ENCODE measurements at regions not wholly inside any gene's neighbourhood (a gene's known extent, or its start where the extent isn't known, plus 50 kb on each side); places are given as distances from the start of the nearest gene placed in this dataset.
A peak's percentile ranks its signal among the peaks of the same experiment; 100 is the strongest.

GRCh38 chr6:15121977-15122550 is 123.8 kb upstream of the JARID2 start:
- TF ChIP-seq, protein P1, sequence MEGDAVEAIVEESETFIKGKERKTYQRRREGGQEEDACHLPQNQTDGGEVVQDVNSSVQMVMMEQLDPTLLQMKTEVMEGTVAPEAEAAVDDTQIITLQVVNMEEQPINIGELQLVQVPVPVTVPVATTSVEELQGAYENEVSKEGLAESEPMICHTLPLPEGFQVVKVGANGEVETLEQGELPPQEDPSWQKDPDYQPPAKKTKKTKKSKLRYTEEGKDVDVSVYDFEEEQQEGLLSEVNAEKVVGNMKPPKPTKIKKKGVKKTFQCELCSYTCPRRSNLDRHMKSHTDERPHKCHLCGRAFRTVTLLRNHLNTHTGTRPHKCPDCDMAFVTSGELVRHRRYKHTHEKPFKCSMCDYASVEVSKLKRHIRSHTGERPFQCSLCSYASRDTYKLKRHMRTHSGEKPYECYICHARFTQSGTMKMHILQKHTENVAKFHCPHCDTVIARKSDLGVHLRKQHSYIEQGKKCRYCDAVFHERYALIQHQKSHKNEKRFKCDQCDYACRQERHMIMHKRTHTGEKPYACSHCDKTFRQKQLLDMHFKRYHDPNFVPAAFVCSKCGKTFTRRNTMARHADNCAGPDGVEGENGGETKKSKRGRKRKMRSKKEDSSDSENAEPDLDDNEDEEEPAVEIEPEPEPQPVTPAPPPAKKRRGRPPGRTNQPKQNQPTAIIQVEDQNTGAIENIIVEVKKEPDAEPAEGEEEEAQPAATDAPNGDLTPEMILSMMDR (IDR thresholded peaks at IDR 0.05; ENCODE audit: insufficient read depth, low read depth, low read length, missing control alignments), result no peak
- DNase-seq (ENCODE audit: low read depth), result no peak
- H3K4me3 ChIP-seq (ENCODE audit: low read length), result no peak overlapping the region

DNA sequence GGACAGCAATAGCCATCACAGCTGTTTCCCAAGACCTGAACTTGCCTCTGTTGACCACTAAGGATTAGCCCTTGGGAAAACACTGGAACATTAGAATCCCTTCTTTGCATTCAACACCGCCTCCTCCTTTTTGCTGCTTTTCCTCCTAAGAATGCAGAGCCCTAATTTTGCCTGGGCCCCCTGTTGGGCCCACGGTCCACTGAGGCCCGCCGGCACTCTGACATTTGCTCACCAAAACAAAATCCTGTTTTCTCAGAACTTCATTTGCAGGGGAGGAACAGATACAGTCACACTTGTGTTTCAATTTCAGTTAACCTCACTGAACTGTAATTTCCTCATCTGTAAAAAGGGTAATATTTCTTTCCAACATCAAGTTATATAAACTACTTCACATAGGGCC is 116.0 kb upstream of the JARID2 start:
- H3K4me3 ChIP-seq (ENCODE audit: low read length), result no peak overlapping the region
- no peak for DNase-seq (ENCODE audit: low read depth)
- TF ChIP-seq, protein P1 (IDR thresholded peaks at IDR 0.05; ENCODE audit: insufficient read depth, low read depth, low read length, missing control alignments), result no peak

GRCh38 chr6:15131234-15131633 is 114.6 kb upstream of the JARID2 start:
- no peak overlapping the region for H3K4me3 ChIP-seq (ENCODE audit: low read length)
- TF ChIP-seq, protein P1 (IDR thresholded peaks at IDR 0.05; ENCODE audit: insufficient read depth, low read depth, low read length, missing control alignments), result no peak
- no peak for DNase-seq (ENCODE audit: low read depth)

- TF ChIP-seq, protein P1 (IDR thresholded peaks at IDR 0.05; ENCODE audit: insufficient read depth, low read depth, low read length, missing control alignments), result no peak
- DNase-seq (ENCODE audit: low read depth), result no peak
- H3K4me3 ChIP-seq (ENCODE audit: low read length), result no peak overlapping the region
Measured at GRCh38 chr6:15131651-15132061, 114.2 kb upstream of the JARID2 start.

DNA sequence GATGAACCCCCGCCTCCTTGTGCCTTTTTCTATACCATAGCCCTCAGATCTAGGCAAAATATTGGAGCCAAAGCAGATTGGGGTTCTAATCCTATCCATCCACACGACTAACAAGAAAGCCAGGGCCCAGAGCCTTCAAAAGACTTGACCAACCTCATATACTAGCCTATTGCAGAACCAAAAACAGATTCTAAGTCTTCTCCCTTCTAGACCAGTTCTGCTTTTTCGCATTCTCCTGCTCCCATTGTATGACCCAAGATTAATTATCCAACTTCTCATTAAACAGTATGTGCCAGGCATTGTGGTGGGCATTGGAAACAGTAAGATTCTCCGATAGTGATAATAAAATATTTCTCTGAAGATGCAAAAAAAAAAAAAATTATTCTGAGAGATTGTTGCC is 113.7 kb upstream of the JARID2 start:
- no peak for DNase-seq (ENCODE audit: low read depth)
- TF ChIP-seq, protein P1 (IDR thresholded peaks at IDR 0.05; ENCODE audit: insufficient read depth, low read depth, low read length, missing control alignments), result no peak
- no peak overlapping the region for H3K4me3 ChIP-seq (ENCODE audit: low read length)

DNA sequence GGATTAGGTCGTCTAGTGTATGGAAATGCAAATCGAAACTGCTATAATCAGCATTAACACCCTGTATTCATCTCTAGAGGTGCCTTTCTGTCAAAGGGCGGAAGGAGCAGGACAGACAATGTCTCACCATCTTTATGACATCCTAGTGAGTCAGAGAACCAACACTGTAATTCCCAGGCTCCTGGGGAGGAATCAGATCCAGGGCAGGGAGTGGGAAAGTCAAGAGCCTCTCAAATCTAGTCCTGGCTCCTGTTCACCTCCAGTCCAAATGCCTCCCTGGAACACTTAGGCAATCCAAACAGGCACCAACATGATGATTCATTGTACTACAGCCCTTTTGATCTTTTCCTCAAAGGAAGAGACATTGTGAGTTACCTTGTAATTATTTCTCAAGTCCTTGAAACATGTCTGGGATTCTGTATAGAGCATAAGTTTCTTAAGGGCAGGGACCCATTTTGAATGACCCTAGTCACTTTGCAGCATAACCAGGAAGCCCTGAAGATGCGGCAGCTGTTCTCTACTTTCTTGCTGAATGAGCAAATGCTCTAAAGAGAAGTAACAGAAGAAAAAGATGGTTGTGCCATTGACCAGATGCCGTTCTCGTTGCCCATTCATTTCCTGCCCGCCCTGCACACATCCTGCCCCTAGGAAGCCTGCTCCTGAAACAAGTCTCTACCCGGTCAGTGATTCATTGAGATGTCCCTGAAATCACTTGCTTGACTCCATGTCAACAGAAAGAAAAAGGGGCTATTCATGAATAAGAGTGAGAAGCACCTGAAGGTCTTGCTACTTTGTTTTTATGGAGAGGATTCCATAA is 112.8 kb upstream of the JARID2 start:
- no peak overlapping the region for H3K4me3 ChIP-seq (ENCODE audit: low read length)
- DNase-seq (ENCODE audit: low read depth), result peak; percentile 100
- TF ChIP-seq, protein P1 (IDR thresholded peaks at IDR 0.05; ENCODE audit: insufficient read depth, low read depth, low read length, missing control alignments), result no peak
